SK-N-SH treated with all-trans-retinoic acid at 6 μM for 48 hours (cell line): ENCODE measurements at regions not wholly inside any gene's neighbourhood (a gene's known extent, or its start where the extent isn't known, plus 50 kb on each side); places are given as distances from the start of the nearest gene placed in this dataset.

Source experiments
- ATAC-seq: fragments of 200-7000 bp; cut with Tn5 transposase; 3 replicates; pipeline ENCODE4 v1.9.1; 2020; ENCODE audit warnings: mild to moderate bottlenecking, moderate library complexity
- ARNTL ChIP-seq: fragments of 450-650 bp; formaldehyde crosslinking; IDR thresholded peaks from 2 replicates; pipeline ENCODE4 v1.5.0; 2020; ENCODE audit warnings: low read depth, mild to moderate bottlenecking, moderate library complexity, borderline replicate concordance
- CREB5 ChIP-seq: fragments of 250-450 bp; sonication (Bioruptor Pico); IDR thresholded peaks from 2 replicates; pipeline ENCODE4 v1.5.1; 2020; ENCODE audit warnings: low read depth, mild to moderate bottlenecking, moderate library complexity
- CSDC2 ChIP-seq: fragments of 250-450 bp; sonication (Bioruptor Pico); IDR thresholded peaks from 2 replicates; pipeline ENCODE4 v1.5.0; 2020; ENCODE audit warnings: mild to moderate bottlenecking, moderate library complexity
- CSRNP3 ChIP-seq: fragments of 250-450 bp; sonication (Bioruptor Pico); IDR thresholded peaks from 2 replicates; pipeline ENCODE4 v1.5.1; 2021; ENCODE audit warnings: mild to moderate bottlenecking, moderate library complexity
- ESRRG ChIP-seq: fragments of 250-450 bp; sonication (Bioruptor Pico); IDR thresholded peaks from 2 replicates; pipeline ENCODE4 v1.6.1; 2021; ENCODE audit warnings: mild to moderate bottlenecking
- GLIS3 ChIP-seq: fragments of 250-450 bp; sonication (Bioruptor Pico); IDR thresholded peaks from 2 replicates; pipeline ENCODE4 v1.5.0; 2020; ENCODE audit warnings: mild to moderate bottlenecking, moderate library complexity
- ISL1 ChIP-seq: fragments of 250-450 bp; sonication (Bioruptor Pico); IDR thresholded peaks from 2 replicates; pipeline ENCODE4 v2.1.2; 2022; ENCODE audit warnings: mild to moderate bottlenecking, moderate library complexity
- OSR1 ChIP-seq: fragments of 250-450 bp; sonication (Bioruptor Pico); IDR thresholded peaks from 2 replicates; pipeline ENCODE4 v1.8.0; 2022; ENCODE audit warnings: moderate library complexity, mild to moderate bottlenecking, inconsistent platforms
- PATZ1 ChIP-seq: fragments of 250-450 bp; sonication (Bioruptor Pico); IDR thresholded peaks from 2 replicates; pipeline ENCODE4 v1.8.0; 2020; ENCODE audit warnings: mild to moderate bottlenecking, moderate library complexity, borderline replicate concordance
- PPARA ChIP-seq: fragments of 250-450 bp; sonication (Bioruptor Pico); IDR thresholded peaks from 2 replicates; pipeline ENCODE4 v1.5.0; 2020; ENCODE audit warnings: mild to moderate bottlenecking, borderline replicate concordance
- RARB ChIP-seq: fragments of 250-450 bp; sonication (Bioruptor Pico); IDR thresholded peaks from 2 replicates; pipeline ENCODE4 v1.8.0; 2021; ENCODE audit warnings: mild to moderate bottlenecking, moderate library complexity
- SNAI2 ChIP-seq: fragments of 250-450 bp; sonication (Bioruptor Pico); IDR thresholded peaks from 2 replicates; pipeline ENCODE4 v1.5.0; 2020; ENCODE audit warnings: mild to moderate bottlenecking, moderate library complexity
- TCF4 ChIP-seq: fragments of 250-450 bp; sonication (Bioruptor Pico); IDR thresholded peaks from 2 replicates; pipeline ENCODE4 v1.8.0; 2021; ENCODE audit warnings: mild to moderate bottlenecking, moderate library complexity, borderline replicate concordance
- TOX ChIP-seq: fragments of 250-450 bp; sonication (Bioruptor Pico); IDR thresholded peaks from 2 replicates; pipeline ENCODE4 v1.8.0; 2021; ENCODE audit warnings: mild to moderate bottlenecking, moderate library complexity, borderline replicate concordance
- ZC3H10 ChIP-seq: fragments of 250-450 bp; sonication (Bioruptor Pico); IDR thresholded peaks from 2 replicates; pipeline ENCODE4 v1.5.1; 2021; ENCODE audit warnings: mild to moderate bottlenecking, moderate library complexity
- ZFP3 ChIP-seq: fragments of 250-450 bp; sonication (Bioruptor Pico); IDR thresholded peaks from 2 replicates; pipeline ENCODE4 v1.5.0; 2020; ENCODE audit warnings: mild to moderate bottlenecking, moderate library complexity
- ZFP30 ChIP-seq: fragments of 450-650 bp; formaldehyde crosslinking; IDR thresholded peaks from 2 replicates; pipeline ENCODE4 v1.5.0; 2022; ENCODE audit warnings: mild to moderate bottlenecking, moderate library complexity
- ZNF565 ChIP-seq: fragments of 450-650 bp; formaldehyde crosslinking; conservative IDR thresholded peaks from 2 replicates; pipeline ENCODE4 v1.5.0; 2020; ENCODE audit warnings: low read depth, mild to moderate bottlenecking, moderate library complexity
- ZNF8 ChIP-seq: fragments of 450-650 bp; formaldehyde crosslinking; IDR thresholded peaks from 2 replicates; pipeline ENCODE4 v1.5.0; 2020; ENCODE audit warnings: mild to moderate bottlenecking, moderate library complexity

GRCh38 chr21:41600961-41601572 lies 93.1 kb upstream of the TMPRSS2 start:
- TF ChIP-seq SNAI2 (CRISPR knock-in tag) (no peak), ZFP3 (CRISPR knock-in tag) (no peak), ZNF565 (no peak), TCF4 (CRISPR knock-in tag) (no peak), ARNTL (CRISPR knock-in tag) (no peak), CSRNP3 (CRISPR knock-in tag) (no peak)
- ATAC-seq, result peak; percentile 47

- no peak for ATAC-seq
- TF ChIP-seq PATZ1 (CRISPR knock-in tag), result no peak
- TF ChIP-seq, all 23 proteins: peak for 0
Measured at GRCh38 chr21:41600556-41600955, 92.6 kb upstream of the TMPRSS2 start.

- ATAC-seq, result no peak
- TF ChIP-seq ZFP3 (CRISPR knock-in tag) (no peak), ZNF565 (no peak), CSDC2 (CRISPR knock-in tag) (no peak), RARB (no peak), ARNTL (CRISPR knock-in tag) (no peak)
Measured at GRCh38 chr21:41600116-41600515, 92.2 kb upstream of the TMPRSS2 start.

GRCh38 chr21:41598561-41599431 lies 90.8 kb upstream of the TMPRSS2 start:
- TF ChIP-seq SNAI2 (CRISPR knock-in tag) (no peak), ARNTL (CRISPR knock-in tag) (no peak), ESRRG (CRISPR knock-in tag) (no peak), OSR1 (no peak)
- no peak for ATAC-seq

- ATAC-seq, result no peak
- no peak for TF ChIP-seq ZNF8
- no peak for TF ChIP-seq GLIS3 (CRISPR knock-in tag)
- TF ChIP-seq ZFP30 (CRISPR knock-in tag), result no peak
- TF ChIP-seq CSDC2 (CRISPR knock-in tag), result no peak
Measured at GRCh38 chr21:41597811-41598231, 89.9 kb upstream of the TMPRSS2 start.

GRCh38 chr21:41597227-41597626 lies 89.3 kb upstream of the TMPRSS2 start:
- TF ChIP-seq ZFP30 (CRISPR knock-in tag) (no peak), CREB5 (CRISPR knock-in tag) (no peak), RARB (no peak), ARNTL (CRISPR knock-in tag) (no peak), TOX (CRISPR knock-in tag) (no peak), ESRRG (CRISPR knock-in tag) (no peak), ISL1 (CRISPR knock-in tag) (no peak), ZC3H10 (CRISPR knock-in tag) (no peak), GLIS3 (CRISPR knock-in tag) (no peak), ZNF8 (no peak), SNAI2 (CRISPR knock-in tag) (no peak), PPARA (CRISPR knock-in tag) (no peak)
- TF ChIP-seq, all 23 proteins: peak for 0
- no peak for ATAC-seq
